ENCODE measurements at regions not wholly inside any gene's neighbourhood (a gene's known extent, or its start where the extent isn't known, plus 50 kb on each side); places are given as distances from the start of the nearest gene placed in this dataset.

- no peak for TF ChIP-seq POLR2A (IDR thresholded peaks at IDR 0.05)
- no peak for TF ChIP-seq CTCF (IDR thresholded peaks at IDR 0.05)
Measured at GRCh38 chr11:19614370-19614940, 98.2 kb upstream of the NAV2 start.
